ENCODE measurements at regions not wholly inside any gene's neighbourhood (a gene's known extent, or its start where the extent isn't known, plus 50 kb on each side); places are given as distances from the start of the nearest gene placed in this dataset.

- no peak for TF ChIP-seq POLR2A (IDR thresholded peaks at IDR 0.05)
- no peak for TF ChIP-seq CTCF (IDR thresholded peaks at IDR 0.05)
Observed at GRCh38 chr2:36246320-36246990, 109.1 kb upstream of the CRIM1 start.
